ENCODE measurements at regions not wholly inside any gene's neighbourhood (a gene's known extent, or its start where the extent isn't known, plus 50 kb on each side); places are given as distances from the start of the nearest gene placed in this dataset.

- H3K27ac ChIP-seq: no peak overlapping the region
- TF ChIP-seq CTCF (IDR thresholded peaks at IDR 0.05) (no peak), ZFX (IDR thresholded peaks at IDR 0.05; ENCODE audit: borderline replicate concordance) (no peak)
These were observed 716.6 kb upstream of the TENM4 start for GRCh38 chr11:80157447-80157846.

- TF ChIP-seq ZFX (IDR thresholded peaks at IDR 0.05; ENCODE audit: borderline replicate concordance): no peak
- no peak for TF ChIP-seq CTCF (IDR thresholded peaks at IDR 0.05)
These were observed 715.2 kb upstream of the TENM4 start for GRCh38 chr11:80156062-80156461.

GRCh38 chr11:80155412-80156017, 714.7 kb upstream of the TENM4 start:
- no peak overlapping the region for H3K27ac ChIP-seq
- TF ChIP-seq ZFX (IDR thresholded peaks at IDR 0.05; ENCODE audit: borderline replicate concordance): no peak
- TF ChIP-seq CTCF (IDR thresholded peaks at IDR 0.05): peak; percentile 74

More at GRCh38 chr11:80156062-80156461, 715.2 kb upstream of the TENM4 start:
- H3K27ac ChIP-seq: no peak overlapping the region

- no peak overlapping the region for H3K27ac ChIP-seq
- no peak for TF ChIP-seq ZFX (IDR thresholded peaks at IDR 0.05; ENCODE audit: borderline replicate concordance)
- no peak for TF ChIP-seq CTCF (IDR thresholded peaks at IDR 0.05)
These were observed 705.4 kb upstream of the TENM4 start for GRCh38 chr11:80146232-80146631.

- TF ChIP-seq ZFX (IDR thresholded peaks at IDR 0.05; ENCODE audit: borderline replicate concordance) (no peak), CTCF (IDR thresholded peaks at IDR 0.05) (no peak)
- H3K27ac ChIP-seq: no peak overlapping the region
These were observed 704.2 kb upstream of the TENM4 start for GRCh38 chr11:80144897-80145594.

GRCh38 chr11:80136991-80137390, 696.2 kb upstream of the TENM4 start:
- TF ChIP-seq CTCF (IDR thresholded peaks at IDR 0.05) (no peak), ZFX (IDR thresholded peaks at IDR 0.05; ENCODE audit: borderline replicate concordance) (no peak)
- no peak overlapping the region for H3K27ac ChIP-seq

- H3K27ac ChIP-seq: no peak overlapping the region
- TF ChIP-seq ZFX (IDR thresholded peaks at IDR 0.05; ENCODE audit: borderline replicate concordance) (no peak), CTCF (IDR thresholded peaks at IDR 0.05) (no peak)
These were observed 688.6 kb upstream of the TENM4 start for GRCh38 chr11:80129396-80129795.
